Ramos (cell line): ENCODE measurements at regions not wholly inside any gene's neighbourhood (a gene's known extent, or its start where the extent isn't known, plus 50 kb on each side); places are given as distances from the start of the nearest gene placed in this dataset.

Experiments
- in situ Hi-C: fragments of 300-500 bp; cut with MboI; formaldehyde crosslinking; loops from one replicate; pipeline ENCODE4 v1.14.3; 2022; ENCODE audit warnings: low sequenced_read_pairs; ENCODE audit not compliant: unreplicated experiment

DNA sequence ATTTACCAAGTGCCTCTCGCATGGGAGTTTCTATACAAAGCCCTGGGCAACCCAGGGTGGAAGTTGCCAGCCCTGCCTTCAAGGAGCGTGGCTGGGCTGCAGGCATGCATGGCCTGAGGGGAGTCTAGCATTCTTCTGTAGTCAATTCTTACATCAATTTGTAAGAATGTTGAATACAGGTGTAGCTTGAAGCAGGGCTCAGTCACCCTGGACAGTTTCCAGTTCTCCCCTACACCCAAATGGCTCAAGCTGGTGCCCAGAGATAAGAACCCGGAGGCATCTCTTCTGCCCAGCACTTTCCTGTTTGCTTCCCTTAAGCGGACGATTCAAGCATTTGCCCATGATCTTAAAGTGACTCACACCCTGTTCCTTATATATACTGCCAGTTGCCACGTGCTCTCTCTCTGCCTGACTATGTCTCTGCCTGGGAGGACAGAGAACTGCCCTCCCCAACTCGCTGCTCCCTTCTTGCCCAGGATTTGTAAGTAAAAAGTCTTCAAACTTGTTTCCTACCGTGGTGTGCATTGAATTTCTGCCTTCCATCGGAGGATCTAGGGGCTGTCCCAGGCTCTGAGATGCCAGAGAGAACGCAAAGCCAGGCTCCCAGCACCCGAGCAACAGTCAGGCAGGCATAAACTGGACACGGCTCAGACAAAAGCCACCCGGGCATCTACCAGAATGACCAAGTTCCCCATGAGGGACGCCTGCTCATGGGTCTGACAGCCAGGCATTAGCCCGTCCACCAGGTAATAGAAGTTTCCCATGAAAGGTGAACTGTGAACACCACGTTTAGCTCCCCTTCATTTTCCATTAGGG, 50.9 kb upstream of the AJAP1 start:
- in situ Hi-C loops: no loop called here
